ENCODE measurements at regions not wholly inside any gene's neighbourhood (a gene's known extent, or its start where the extent isn't known, plus 50 kb on each side); places are given as distances from the start of the nearest gene placed in this dataset.

DNA sequence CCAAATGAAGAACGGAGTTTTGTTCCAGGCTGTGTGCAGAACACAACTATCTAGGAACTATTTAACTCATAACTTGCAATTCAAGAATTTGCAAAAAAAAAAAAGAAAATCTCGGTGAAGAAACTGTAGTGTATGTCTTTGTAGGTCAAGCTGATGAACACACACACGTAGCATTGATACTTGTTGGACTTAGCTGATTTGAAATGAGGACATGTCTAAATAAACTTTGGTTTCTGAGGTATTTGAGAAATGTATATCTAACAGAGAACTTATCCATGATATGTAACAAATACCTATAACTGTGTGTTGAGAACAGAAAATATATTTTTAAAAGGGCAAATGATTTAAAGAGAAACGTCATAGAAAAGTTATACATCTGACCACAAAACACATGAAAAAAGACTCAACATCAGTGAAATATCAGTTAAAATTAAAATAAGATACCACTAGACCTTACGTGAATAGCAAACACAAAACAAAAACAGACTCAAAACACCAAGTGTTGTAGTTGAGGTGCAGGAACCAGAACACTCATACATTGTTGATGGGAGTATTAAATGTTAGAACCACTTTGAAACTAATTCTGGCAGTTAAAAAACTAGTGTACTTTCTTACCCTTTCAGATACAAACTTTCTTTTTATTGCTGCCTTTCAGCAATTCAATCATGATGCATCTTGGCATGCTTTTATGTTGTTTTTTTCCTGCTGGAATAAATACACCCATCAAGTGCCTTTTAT is 1535.8 kb upstream of the PCDH10 start:
- Mint-ChIP-seq H3K4me3 (no peak overlapping the region), H3K9me3 (ENCODE audit: insufficient read depth) (peaks cover 2% of the 10 kb centered on the region), H3K27me3 (no peaks in the 10 kb centered on the region), H3K27ac (no peak overlapping the region), H3K4me1 (no peaks in the 10 kb centered on the region)
- TF ChIP-seq, protein P1, sequence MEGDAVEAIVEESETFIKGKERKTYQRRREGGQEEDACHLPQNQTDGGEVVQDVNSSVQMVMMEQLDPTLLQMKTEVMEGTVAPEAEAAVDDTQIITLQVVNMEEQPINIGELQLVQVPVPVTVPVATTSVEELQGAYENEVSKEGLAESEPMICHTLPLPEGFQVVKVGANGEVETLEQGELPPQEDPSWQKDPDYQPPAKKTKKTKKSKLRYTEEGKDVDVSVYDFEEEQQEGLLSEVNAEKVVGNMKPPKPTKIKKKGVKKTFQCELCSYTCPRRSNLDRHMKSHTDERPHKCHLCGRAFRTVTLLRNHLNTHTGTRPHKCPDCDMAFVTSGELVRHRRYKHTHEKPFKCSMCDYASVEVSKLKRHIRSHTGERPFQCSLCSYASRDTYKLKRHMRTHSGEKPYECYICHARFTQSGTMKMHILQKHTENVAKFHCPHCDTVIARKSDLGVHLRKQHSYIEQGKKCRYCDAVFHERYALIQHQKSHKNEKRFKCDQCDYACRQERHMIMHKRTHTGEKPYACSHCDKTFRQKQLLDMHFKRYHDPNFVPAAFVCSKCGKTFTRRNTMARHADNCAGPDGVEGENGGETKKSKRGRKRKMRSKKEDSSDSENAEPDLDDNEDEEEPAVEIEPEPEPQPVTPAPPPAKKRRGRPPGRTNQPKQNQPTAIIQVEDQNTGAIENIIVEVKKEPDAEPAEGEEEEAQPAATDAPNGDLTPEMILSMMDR (IDR thresholded peaks at IDR 0.05), result no peak
- TF ChIP-seq EZH2 (IDR thresholded peaks at IDR 0.05; ENCODE audit: borderline replicate concordance, insufficient read depth, low read depth, low read length, poor library complexity, severe bottlenecking), result no peak
- H3K79me2 ChIP-seq (ENCODE audit: control insufficient read depth, insufficient read depth, low read length), result no peaks in the 10 kb centered on the region
- H3K27ac ChIP-seq (ENCODE audit: low read length in 2 of 2), result no peak overlapping the region
- ChIA-PET POLR2A (no interaction called here), CTCF (no interaction called here)
- intact Hi-C loops (cut with micrococcal nuclease), result no loop called here
- H2AFZ ChIP-seq (ENCODE audit: insufficient read depth, low read depth, low read length, poor library complexity, severe bottlenecking), result no peak overlapping the region
- no peaks in the 10 kb centered on the region for H3K4me1 ChIP-seq (ENCODE audit: control insufficient read depth in 2 of 2, insufficient read depth in 2 of 2, low read length in 2 of 2)
- H3K4me2 ChIP-seq (replicated peaks; ENCODE audit: low read depth, low read length, poor library complexity, severe bottlenecking), result no peak overlapping the region
- no peaks in the 10 kb centered on the region for H3K27me3 ChIP-seq (replicated peaks in 1 of 4; ENCODE audit: control extremely low read depth in 1 of 4, control insufficient read depth in 3 of 4, insufficient read depth in 4 of 4, low read length in 3 of 4)
- DNase-seq, result no peak
- H4K20me1 ChIP-seq (ENCODE audit: control insufficient read depth, insufficient read depth, low read length, poor library complexity, severe bottlenecking), result no peaks in the 10 kb centered on the region
- no peak overlapping the region for H3K9ac ChIP-seq (ENCODE audit: low read length)
- no CpG with 5 or more reads among the region's 5 CpGs for WGBS (ENCODE audit: insufficient coverage)
- H3K36me3 ChIP-seq (replicated peaks in 1 of 2; ENCODE audit: control extremely low read depth in 1 of 2, control insufficient read depth in 1 of 2, extremely low read depth in 1 of 2, insufficient read depth in 2 of 2, low read length in 1 of 2), result no peaks in the 10 kb centered on the region
- no peak overlapping the region for H3K4me3 ChIP-seq (ENCODE audit: control extremely low read depth in 1 of 5, extremely low read depth in 1 of 5, insufficient read depth in 1 of 5, low read depth in 2 of 5, low read length in 4 of 5)
- ATAC-seq (ENCODE audit: low read depth), result no peak
- peaks cover 0 to 3% (median 0%) of the 10 kb centered on the region in 3 donors for H3K9me3 ChIP-seq (ENCODE audit: control extremely low read depth in 1 of 3, control insufficient read depth in 2 of 3, insufficient read depth in 1 of 3, low read length in 2 of 3)

DNA sequence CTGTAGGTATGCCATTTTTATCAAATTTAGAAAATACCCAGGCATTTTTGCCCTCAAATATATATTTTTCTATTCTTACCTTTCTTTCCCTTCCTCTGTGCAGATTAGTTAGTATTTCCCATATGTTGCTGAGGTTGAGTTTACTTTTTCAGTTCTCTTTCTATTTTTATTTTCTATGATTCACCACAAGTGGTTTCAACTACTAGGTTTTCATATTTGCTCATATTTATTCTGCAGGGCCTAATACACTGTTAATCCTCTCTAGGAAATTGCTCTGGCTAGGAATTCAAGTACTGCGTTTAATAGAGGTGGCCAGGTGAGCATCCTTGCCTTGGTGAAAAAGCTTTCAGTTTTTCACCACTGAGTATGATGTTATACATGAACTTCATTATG is 1535.3 kb upstream of the PCDH10 start:
- Mint-ChIP-seq H3K4me3 (no peak overlapping the region), H3K9me3 (ENCODE audit: insufficient read depth) (peaks cover 2% of the 10 kb centered on the region), H3K27ac (no peak overlapping the region), H3K27me3 (no peaks in the 10 kb centered on the region), H3K4me1 (no peaks in the 10 kb centered on the region)
- Histone ChIP-seq H3K79me2 (ENCODE audit: control insufficient read depth, insufficient read depth, low read length) (no peaks in the 10 kb centered on the region), H3K9me3 (ENCODE audit: control extremely low read depth in 1 of 3, control insufficient read depth in 2 of 3, insufficient read depth in 1 of 3, low read length in 2 of 3) (no peaks in the 10 kb centered on the region), H2AFZ (ENCODE audit: insufficient read depth, low read depth, low read length, poor library complexity, severe bottlenecking) (no peak overlapping the region), H3K27me3 (replicated peaks in 1 of 4; ENCODE audit: control extremely low read depth in 1 of 4, control insufficient read depth in 3 of 4, insufficient read depth in 4 of 4, low read length in 3 of 4) (no peaks in the 10 kb centered on the region), H3K4me3 (ENCODE audit: control extremely low read depth in 1 of 5, extremely low read depth in 1 of 5, insufficient read depth in 1 of 5, low read depth in 2 of 5, low read length in 4 of 5) (no peak overlapping the region), H3K36me3 (replicated peaks in 1 of 2; ENCODE audit: control extremely low read depth in 1 of 2, control insufficient read depth in 1 of 2, extremely low read depth in 1 of 2, insufficient read depth in 2 of 2, low read length in 1 of 2) (no peaks in the 10 kb centered on the region), H3K9ac (ENCODE audit: low read length) (no peak overlapping the region), H3K4me2 (replicated peaks; ENCODE audit: low read depth, low read length, poor library complexity, severe bottlenecking) (no peak overlapping the region), H4K20me1 (ENCODE audit: control insufficient read depth, insufficient read depth, low read length, poor library complexity, severe bottlenecking) (no peaks in the 10 kb centered on the region), H3K27ac (ENCODE audit: low read length in 2 of 2) (no peak overlapping the region), H3K4me1 (ENCODE audit: control insufficient read depth in 2 of 2, insufficient read depth in 2 of 2, low read length in 2 of 2) (no peaks in the 10 kb centered on the region)
- no peak for TF ChIP-seq EZH2 (IDR thresholded peaks at IDR 0.05; ENCODE audit: borderline replicate concordance, insufficient read depth, low read depth, low read length, poor library complexity, severe bottlenecking)
- TF ChIP-seq, protein P1 (IDR thresholded peaks at IDR 0.05), result no peak
- POLR2A ChIA-PET, result no interaction called here
- intact Hi-C loops (cut with micrococcal nuclease), result no loop called here
- DNase-seq, result no peak
- ATAC-seq (ENCODE audit: low read depth), result no peak
- CTCF ChIA-PET, result no interaction called here
- no CpG with 5 or more reads among the region's 1 CpG for WGBS (ENCODE audit: insufficient coverage)

Measured in B cell (primary cell).